Right renal cortex interstitium (tissue), 3 donors: ENCODE measurements at regions not wholly inside any gene's neighbourhood (a gene's known extent, or its start where the extent isn't known, plus 50 kb on each side); places are given as distances from the start of the nearest gene placed in this dataset.
"Not testable (repeated sequence)": the region's sequence is repeated elsewhere in the genome, so short reads cannot be mapped to it uniquely, and the experiment has no call there.

ENCODE experiments used
- DNase-seq, 3 donors: peaks; one replicate each; pipeline ENCODE4 v3.0.0-alpha.2; 2013; ENCODE audit warnings: low read depth in 3 of 3, low spot score in 2 of 3

DNA sequence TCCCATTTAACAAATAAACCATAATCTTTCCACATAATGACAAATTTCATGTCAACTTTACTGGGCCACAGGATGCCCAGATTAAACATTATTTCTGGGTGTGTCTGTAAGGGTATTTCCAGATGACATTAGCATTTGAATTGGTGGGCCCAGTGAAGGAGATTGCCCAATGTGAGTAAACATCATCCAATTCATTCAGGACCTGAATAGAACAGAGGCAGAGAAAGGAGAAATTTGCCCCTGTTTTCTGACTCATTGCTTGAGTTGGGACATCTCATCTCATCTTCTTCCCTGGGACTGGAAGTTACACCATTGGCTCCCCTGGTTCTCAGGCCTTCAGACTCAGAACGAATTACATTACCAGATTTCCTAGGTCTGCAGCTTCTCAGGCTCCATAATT is 142.9 kb downstream of the TPBG start:
- no peak for DNase-seq

GRCh38 chr6:82507112-82507511 is 143.5 kb downstream of the TPBG start:
- no peak for DNase-seq

DNA sequence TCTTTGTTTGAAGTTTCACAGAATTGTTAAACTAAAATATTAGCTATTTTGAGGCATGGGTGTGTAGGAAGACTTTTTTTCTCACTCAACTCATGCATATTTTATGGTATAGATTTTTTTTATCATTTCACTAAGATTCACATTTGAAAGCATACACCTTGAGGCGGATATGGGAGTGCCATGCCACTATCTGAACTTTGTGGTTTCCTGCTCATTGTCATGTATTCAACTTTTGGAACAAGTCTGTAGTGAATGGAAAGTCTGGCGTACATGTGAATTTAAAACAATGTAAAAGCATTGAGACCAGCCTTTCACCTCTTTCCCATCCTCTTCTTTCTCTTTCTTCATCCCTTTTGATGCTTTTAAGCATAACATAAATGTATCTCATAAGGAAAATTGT is 147.9 kb downstream of the TPBG start:
- no peak for DNase-seq

- not testable (repeated sequence) for DNase-seq
These were observed 154.3 kb downstream of the TPBG start for GRCh38 chr6:82517896-82518295.

DNA sequence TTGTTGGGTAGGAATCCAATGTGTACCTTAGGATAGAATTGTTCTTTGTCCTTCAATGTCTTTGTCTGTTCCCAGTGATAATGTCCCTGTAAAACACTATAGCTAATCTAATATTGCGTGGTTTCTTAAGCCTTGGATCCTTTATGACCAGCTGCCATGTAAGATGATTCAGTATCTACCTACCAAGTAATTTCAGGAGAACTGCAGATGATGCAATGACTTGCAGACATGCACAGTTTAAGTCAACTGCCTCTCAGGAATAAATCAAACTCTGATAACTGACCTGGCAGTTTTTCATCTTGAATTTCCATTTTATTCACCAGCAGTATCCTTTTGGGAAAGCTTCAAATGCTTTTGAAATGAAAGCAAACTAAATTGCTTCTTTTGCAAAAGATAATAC is 157.8 kb downstream of the TPBG start:
- no peak for DNase-seq

GRCh38 chr6:82521861-82522260 is 158.2 kb downstream of the TPBG start:
- no peak for DNase-seq

DNA sequence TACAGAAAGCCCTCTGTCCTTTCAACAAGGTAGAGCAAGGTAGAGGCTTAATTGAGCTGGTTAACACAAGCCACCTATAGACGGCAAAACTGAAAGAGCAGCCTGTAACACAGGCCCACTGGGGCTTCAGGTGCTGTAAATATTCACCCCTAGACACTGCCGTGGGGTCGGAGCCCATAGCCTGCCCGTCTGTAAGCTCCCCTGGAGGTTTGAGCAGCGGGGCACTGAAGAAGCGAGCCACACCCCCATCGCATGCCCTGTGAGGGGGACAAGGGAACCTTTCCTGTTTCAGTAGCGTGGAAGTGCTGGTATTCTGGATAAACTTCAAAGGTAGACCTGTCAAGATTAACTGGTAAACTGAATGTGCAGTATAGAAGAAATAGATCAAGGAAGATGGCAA is 160.4 kb downstream of the TPBG start:
- no peak for DNase-seq

DNA sequence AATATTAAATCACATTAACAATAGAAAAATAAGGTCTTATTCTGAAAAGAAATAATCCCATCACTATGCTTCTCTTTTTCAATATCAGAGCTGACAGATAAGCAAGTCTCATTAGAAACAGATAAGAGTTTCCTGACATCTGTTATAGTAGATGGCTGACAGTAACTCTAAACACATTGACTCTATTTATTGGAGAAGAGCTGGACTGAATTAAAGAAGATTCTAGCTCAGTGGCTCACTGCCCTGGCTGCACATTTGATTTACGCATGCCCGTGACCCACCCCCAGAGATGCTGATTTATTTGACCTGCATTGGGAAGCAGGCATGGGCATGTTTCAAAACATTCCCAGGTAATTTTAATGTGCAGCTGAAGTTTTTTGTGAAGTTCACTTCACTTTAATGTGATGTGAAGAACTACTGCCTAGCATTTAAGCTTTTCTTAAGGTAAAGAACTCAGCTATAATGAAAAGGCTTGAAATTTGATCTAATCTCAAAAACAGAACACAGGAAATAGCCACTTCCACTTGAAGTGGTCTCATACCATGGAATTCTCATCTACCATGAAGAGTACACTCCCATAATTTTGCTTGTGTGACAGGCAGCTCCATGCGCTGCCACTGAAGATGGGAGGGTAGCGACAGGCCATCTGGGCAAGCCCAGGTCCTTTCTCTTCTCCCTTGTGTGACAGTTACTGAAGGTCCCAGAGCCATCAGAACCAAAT is 162.3 kb downstream of the TPBG start:
- DNase-seq, result no peak

GRCh38 chr6:82529960-82530460 is 166.4 kb downstream of the TPBG start:
- not testable (repeated sequence) for DNase-seq

GRCh38 chr6:82534876-82535275 is 171.3 kb downstream of the TPBG start:
- no peak for DNase-seq

- DNase-seq, result not testable (repeated sequence)
These were observed 185.9 kb downstream of the TPBG start for GRCh38 chr6:82549480-82549879.

GRCh38 chr6:82551311-82551710 is 187.7 kb downstream of the TPBG start:
- not testable (repeated sequence) for DNase-seq

- no peak for DNase-seq
These were observed 188.2 kb downstream of the TPBG start for GRCh38 chr6:82551831-82552230.

DNA sequence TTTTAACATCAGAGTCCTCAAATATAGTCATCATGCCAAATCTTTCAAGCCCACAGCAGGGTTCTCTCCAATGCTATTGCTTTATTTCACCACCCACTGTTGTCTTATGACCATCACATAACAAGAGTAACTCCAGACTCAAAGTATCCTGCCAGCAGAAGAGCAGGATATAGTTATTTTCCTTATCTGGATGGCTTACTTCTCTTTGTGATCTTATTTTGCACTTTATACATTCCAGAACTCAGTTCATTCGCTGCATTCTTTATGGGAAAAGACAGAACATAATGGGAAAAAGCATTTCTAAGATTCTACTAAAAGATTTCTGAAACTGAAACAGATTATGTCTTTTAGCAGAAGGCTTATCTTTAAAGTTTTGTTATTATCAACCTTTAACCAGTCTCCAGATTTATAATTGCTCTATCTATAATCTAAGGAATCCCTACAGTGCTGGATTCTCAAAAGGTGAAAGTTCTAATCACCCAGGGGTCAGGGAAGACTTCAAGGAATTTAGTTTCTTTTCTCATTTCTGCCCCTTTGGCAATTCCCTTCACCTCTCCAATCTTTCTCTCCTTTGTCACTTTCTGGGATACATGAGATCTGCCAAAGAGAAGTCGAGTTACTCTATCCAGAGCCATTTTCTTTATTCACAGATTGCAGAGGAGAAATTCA is 190.4 kb downstream of the TPBG start:
- no peak for DNase-seq

- no peak for DNase-seq
These were observed 191.0 kb downstream of the TPBG start for GRCh38 chr6:82554666-82555065.

DNA sequence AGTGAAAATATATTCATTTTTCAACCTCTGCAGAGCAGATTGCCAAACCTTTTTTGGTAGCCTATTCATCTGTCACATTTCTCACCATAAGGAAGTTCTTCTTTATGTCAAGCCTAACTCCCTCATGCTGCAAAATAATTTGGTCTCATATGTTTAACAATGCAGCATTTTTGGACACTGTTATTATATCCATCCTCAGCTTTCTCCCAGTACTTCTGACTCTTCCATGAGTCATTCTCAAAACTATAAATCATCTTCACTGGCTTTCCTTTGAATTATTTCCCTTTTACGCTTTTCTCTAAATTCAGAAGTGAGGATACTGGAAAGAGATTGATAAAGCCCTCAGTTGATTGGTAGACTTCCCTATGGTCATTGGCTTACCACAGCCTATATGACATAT is 192.2 kb downstream of the TPBG start:
- DNase-seq, result no peak

DNA sequence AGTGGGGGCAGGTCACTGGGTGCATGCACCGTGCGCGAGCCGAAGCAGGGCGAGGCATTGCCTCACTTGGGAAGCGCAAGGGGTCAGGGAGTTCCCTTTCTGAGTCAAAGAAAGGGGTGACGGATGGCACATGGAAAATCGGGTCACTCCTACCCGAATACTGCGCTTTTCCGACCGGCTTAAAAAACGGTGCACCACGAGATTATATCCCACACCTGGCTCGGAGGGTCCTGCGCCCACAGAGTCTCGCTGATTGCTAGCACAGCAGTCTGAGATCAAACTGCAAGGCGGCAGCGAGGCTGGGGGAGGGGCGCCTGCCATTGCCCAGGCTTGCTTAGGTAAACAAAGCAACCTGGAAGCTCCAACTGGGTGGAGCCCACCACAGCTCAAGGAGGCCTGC is 194.9 kb downstream of the TPBG start:
- DNase-seq, result not testable (repeated sequence)

DNA sequence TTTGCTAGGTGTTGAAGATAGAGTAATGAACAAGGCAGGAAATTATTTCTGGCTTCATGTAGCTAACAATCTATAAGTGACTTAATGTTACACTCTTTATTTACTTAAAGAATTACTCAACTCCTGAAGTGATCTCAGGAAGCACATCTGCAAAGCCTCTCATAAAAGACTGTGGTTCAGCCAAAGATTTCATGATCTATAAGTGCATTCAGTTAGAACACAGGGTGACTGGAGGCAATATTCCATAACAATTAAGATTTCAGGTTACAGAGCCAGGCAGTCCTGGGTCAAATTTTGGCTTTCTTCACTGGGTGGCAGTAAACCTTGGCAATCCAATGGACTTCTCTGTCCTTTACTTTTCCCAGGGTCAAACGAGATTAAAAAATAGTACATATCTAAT is 204.0 kb downstream of the TPBG start:
- DNase-seq, result no peak

DNA sequence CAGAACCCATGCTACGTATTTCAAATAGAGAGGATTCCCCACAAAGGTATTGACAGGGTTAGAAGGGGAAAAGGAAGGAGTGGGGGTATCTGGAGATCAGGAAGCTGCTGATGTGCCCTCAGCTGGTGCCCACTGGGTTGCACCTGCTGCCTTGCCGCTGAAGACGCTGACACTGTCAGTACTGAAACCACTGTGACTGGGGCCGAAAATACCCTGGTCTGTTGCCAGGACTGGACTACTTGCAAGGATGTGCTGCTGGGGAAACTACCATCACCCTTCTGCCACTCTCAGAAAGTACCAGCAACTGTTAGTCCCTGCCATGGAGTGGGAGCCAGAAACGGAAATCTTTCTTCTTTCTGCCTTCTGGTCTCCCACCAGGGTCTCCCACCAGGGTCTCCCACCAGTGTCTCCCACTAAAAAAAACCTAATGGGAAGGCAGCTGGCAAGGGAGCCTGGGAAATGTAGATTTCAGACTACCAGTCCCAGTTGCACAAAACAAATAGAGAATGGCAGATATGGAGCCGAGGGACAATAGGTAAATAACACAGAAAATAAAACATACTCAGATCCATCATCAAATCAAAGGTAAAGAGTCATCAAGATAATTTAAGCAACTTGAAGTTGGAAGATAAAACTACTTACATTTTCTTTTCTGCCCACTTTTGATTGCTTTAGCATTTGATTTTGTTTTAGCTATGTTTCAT is 204.8 kb downstream of the TPBG start:
- no peak for DNase-seq

DNA sequence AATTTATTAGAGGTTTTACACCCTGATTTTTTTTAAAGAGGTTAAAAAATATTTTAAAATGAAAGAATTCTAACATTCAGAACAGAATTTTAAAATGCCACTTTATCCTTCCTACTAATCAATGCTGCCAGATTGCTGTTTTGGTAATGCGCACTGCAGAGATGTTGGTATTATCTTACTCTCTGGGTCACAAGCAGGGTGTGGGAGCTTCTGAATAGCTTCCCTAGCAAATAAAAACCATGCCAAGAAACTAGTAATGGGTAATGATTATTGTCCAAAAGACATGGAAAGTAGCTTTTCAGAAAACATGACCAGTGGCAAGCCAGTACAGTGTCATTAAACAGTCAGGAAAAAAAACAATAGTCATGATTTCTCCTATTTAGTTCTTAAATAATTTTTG is 205.4 kb downstream of the TPBG start:
- no peak for DNase-seq

GRCh38 chr6:82570083-82570482 is 206.5 kb downstream of the TPBG start:
- no peak for DNase-seq

DNA sequence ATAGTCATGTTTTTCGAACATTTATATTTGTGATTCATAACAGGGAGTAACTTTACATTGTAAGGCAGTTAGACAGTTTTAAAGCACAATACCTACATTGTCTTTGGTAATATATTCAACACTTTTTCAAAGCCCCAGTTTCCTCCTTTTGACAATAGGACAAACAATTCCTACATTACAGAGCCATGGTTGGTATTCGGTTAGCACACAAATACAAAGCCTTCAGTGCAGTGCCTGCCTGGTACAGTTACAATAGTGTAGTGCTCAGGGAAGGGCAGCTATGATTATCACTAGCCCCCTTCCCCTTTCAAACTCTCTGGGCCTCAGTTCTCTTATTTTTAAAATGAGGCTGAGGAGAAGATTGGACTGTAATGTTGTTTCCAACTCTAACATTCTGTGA is 207.8 kb downstream of the TPBG start:
- no peak for DNase-seq
